ENCODE measurements at regions not wholly inside any gene's neighbourhood (a gene's known extent, or its start where the extent isn't known, plus 50 kb on each side); places are given as distances from the start of the nearest gene placed in this dataset.

GRCh38 chr15:87224404-87224803 is 1032.1 kb downstream of the NTRK3 start:
- 0% methylated on average over 2 of the region's 3 CpGs for WGBS (ENCODE audit: low lambda C conversion rate)
- no peak overlapping the region for H3K4me2 ChIP-seq (ENCODE audit: low read depth, low read length)
- in situ Hi-C loops (cut with HindIII; ENCODE audit: extremely low pct_ligation_motif_present, low pct_unique_long_range_greater_than_20kb) = no loop called here
- POLR2A ChIA-PET = no interaction called here
- H3K4me3 ChIP-seq (replicated peaks in 1 of 3; ENCODE audit: insufficient read depth in 1 of 3, low read depth in 2 of 3, low read length in 3 of 3) = no peak overlapping the region
- H3K27ac ChIP-seq (ENCODE audit: extremely low read length, insufficient read depth, low read length) = no peak overlapping the region
- DNase-seq (ENCODE audit: low spot score) = no peak
- no peak overlapping the region for H2AFZ ChIP-seq (ENCODE audit: low read length)
- CTCF ChIA-PET (ENCODE audit: low intra/inter-chr PET ratio, low total read pairs) = no interaction called here
- no peaks in the 10 kb centered on the region for H3K4me1 ChIP-seq (ENCODE audit: insufficient read depth, low read length)
- no peaks in the 10 kb centered on the region for H4K20me1 ChIP-seq (ENCODE audit: insufficient read depth, low read length)
- TF ChIP-seq ZSCAN25 (CRISPR knock-in tag; IDR thresholded peaks at IDR 0.05) (no peak), GABPB1 (CRISPR knock-in tag; IDR thresholded peaks at IDR 0.05) (no peak), IRX3 (CRISPR knock-in tag; IDR thresholded peaks at IDR 0.05; ENCODE audit: borderline replicate concordance, low read depth) (no peak), NBN (conservative IDR thresholded peaks at IDR 0.05) (no peak), ZNF124 (CRISPR knock-in tag; IDR thresholded peaks at IDR 0.05) (no peak), HNRNPLL (IDR thresholded peaks at IDR 0.05; ENCODE audit: low read depth, low read length, poor library complexity, severe bottlenecking) (no peak), ZNF160 (CRISPR knock-in tag; IDR thresholded peaks at IDR 0.05) (no peak), GLMP (CRISPR knock-in tag; IDR thresholded peaks at IDR 0.05; ENCODE audit: borderline replicate concordance) (no peak), SRSF4 (IDR thresholded peaks at IDR 0.05; ENCODE audit: low read depth, low read length, poor library complexity, severe bottlenecking) (no peak)
- H3K27me3 ChIP-seq (ENCODE audit: control insufficient read depth in 1 of 2, insufficient read depth in 2 of 2, low read length in 2 of 2) = no peaks in the 10 kb centered on the region
- no peak overlapping the region for H3K9ac ChIP-seq (ENCODE audit: insufficient read depth, low read depth, low read length)
- ATAC-seq = no peak
- no TSS peak for BruUV-seq (replicated peaks)
- H3K79me2 ChIP-seq (ENCODE audit: insufficient read depth, low read length) = no peaks in the 10 kb centered on the region
- H3K36me3 ChIP-seq (replicated peaks in 1 of 2; ENCODE audit: control insufficient read depth in 1 of 2, insufficient read depth in 2 of 2, low read length in 2 of 2) = no peaks in the 10 kb centered on the region
- no peak for FAIRE-seq
- H3K9me3 ChIP-seq (ENCODE audit: low read length) = peaks cover 94% of the 10 kb centered on the region
- intact Hi-C loops (cut with micrococcal nuclease; ENCODE audit: unreplicated experiment) = no loop called here

All from HepG2 (cell line).